NCI-H510A treated with DMSO at 0.1 percent for 48 hours (cell line): ENCODE measurements at regions not wholly inside any gene's neighbourhood (a gene's known extent, or its start where the extent isn't known, plus 50 kb on each side); places are given as distances from the start of the nearest gene placed in this dataset.
"Not testable (repeated sequence)": the region's sequence is repeated elsewhere in the genome, so short reads cannot be mapped to it uniquely, and the experiment has no call there.

Experiments used
- DNase-seq: peaks from one replicate; lab custom pipeline; 2025; lab: John Stamatoyannopoulos, UW

- DNase-seq = not testable (repeated sequence)
Observed at GRCh38 chr10:46802010-46802409, 109.2 kb upstream of the PTPN20 start.

GRCh38 chr10:46803082-46803481, 108.1 kb upstream of the PTPN20 start:
- not testable (repeated sequence) for DNase-seq

DNA sequence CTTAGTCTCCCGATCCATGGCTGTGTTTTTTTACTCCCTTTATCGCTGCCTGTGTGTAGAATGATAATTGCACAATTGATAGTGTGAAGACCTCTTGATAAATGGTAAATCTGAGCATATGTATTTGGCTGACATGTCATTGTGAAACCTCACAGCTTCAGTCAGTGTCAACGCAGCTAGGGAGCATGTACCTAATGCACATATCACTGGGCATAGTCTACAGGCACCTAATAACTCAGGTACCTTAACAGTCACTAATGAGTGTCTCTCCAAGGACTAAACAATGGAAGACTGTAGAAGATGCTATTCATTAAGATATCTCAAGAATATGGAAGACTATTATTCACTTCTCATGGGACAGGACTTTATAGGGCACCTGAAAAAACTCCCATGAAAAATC, 101.0 kb upstream of the PTPN20 start:
- DNase-seq = not testable (repeated sequence)

DNA sequence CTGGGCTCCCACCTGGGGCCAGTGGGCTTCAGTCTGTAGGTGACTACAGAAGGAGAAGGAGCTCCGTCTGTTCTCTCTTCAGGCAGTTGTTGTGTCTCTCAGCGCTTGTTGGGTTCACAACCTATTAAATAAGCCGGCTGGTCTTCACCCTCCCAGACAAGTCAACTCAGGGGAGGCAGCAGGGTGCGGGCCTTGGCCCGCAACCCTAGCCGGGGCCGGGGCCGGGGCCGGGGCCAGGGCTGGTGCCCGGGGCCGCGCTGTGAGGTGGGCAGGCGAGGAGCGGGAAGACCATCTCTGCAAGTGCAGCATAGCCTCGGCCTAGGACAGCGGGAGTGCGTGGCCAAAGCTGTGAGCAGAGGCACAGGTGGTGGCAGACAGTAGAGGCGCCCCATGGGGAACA, 95.1 kb upstream of the PTPN20 start:
- DNase-seq = not testable (repeated sequence)

- not testable (repeated sequence) for DNase-seq
Observed at GRCh38 chr10:46840393-46841050, 70.7 kb upstream of the PTPN20 start.

DNA sequence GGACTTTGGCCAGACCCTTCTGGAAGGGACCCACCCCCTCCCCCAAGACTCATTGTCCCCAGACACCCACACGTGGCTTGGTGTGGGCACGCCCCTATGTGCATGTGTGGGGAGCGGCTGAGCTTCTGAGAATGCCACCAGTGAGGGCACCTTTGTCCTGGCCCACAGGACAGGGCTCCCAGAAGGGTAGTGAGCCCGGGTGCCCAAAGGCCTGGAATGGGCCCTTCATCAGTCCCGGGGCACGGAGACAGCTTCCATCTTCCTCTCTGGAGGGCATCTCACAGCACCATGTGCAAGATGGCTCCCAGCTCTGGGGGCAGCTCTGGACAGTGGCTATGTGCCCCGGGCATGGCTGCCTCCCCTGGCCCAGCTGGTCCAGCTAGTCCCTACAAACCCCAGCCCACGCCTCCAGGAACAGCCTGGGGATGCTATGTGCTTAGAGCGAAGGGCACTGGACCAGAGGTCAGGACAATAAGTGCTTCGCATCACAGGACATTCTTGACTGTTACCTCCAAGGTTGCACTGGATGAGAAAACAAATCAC, 70.1 kb upstream of the PTPN20 start:
- DNase-seq = not testable (repeated sequence)

DNA sequence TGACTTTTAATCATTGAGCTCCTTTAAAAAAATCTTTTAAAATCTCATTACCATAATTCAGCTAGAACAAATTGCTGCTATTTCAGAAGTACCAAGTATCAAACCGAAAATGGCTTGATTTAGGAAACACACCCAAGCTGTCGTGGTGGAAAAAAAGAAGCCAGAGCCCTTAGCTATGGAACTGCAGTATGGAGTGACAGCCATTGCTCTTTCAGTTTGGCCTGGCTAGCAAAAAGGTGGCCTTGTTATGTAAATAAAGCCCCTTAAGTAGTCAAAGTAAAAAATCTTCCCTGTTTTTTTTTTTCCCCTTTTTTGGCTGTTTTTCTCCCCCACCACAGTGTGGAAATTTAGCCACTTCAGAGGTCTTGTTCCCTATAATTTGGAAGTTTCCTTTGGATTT, 66.0 kb upstream of the PTPN20 start:
- DNase-seq = not testable (repeated sequence)

DNA sequence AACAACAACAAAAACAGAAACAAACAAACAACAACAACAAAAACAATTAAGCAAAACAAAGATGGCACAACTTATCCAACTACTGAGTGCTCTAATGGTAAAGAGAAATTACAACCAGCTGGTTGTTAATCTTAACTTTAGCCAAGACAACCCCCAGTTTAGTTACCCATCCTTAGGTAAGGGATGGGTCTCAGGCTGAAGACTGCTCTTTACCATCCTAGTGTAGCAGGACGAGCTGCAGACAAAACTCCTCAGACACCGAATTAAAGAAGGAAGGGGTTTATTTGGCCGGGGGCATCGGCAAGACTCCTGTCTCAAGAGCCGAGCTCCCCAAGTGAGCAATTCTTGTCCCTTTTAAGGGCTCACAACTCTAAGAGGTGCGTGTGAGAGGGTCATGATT, 65.6 kb upstream of the PTPN20 start:
- DNase-seq = not testable (repeated sequence)

GRCh38 chr10:46860753-46861152, 50.5 kb upstream of the PTPN20 start:
- DNase-seq = not testable (repeated sequence)
